Upper lobe of left lung (tissue), 4 donors: ENCODE measurements at regions not wholly inside any gene's neighbourhood (a gene's known extent, or its start where the extent isn't known, plus 50 kb on each side); places are given as distances from the start of the nearest gene placed in this dataset.

ENCODE experiments used
- CTCF ChIP-seq, 6 experiments: fragments of 450-650 bp in 4 of 6; fragments of 200-600 bp in 2 of 6; sonication (generic) in 2 of 6; IDR thresholded peaks; one replicate each; pipeline ENCODE4 v1.5.1; 2016 to 2019; ENCODE audit warnings: antibody characterized with exemption in 6 of 6
- POLR2AphosphoS5 ChIP-seq, 2 donors: sonication (generic); formaldehyde crosslinking; IDR thresholded peaks; one replicate each; pipeline ENCODE4 v1.5.1; 2017; ENCODE audit warnings: antibody characterized with exemption in 2 of 2

DNA sequence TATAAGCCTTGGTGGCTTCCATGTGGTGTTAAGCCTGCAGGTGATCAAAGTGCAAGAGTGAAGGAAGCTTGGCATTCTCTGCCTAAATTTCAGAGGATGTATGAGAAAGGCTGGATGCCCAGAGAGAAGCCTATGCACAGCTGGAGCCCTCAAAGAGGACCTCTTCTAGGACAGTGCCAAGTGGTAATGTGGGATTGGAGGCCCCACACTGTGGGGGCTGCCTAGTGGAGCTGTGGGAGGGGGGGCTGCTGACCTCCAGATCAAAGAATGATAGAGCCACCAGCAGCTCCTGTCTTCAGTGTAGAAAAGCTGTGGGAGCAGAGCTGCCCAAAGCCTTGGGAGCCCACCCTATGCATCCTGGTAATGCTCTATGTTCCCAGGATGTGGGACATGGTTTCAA lies 1512.7 kb upstream of the TPTE start:
- TF ChIP-seq CTCF (IDR thresholded peaks at IDR 0.05) (no peak), POLR2AphosphoS5 (IDR thresholded peaks at IDR 0.05) (no peak)
